Activated naive CD4-positive, alpha-beta T cell treated with anti-CD3 and anti-CD28 coated beads for 36 hours (primary cell): ENCODE measurements at regions not wholly inside any gene's neighbourhood (a gene's known extent, or its start where the extent isn't known, plus 50 kb on each side); places are given as distances from the start of the nearest gene placed in this dataset.

Experiments used
- CTCF ChIA-PET: fragments of 350-600 bp; sonication (Branson Sonifier 250); formaldehyde crosslinking; loops from one replicate; lab custom pipeline; 2021; ENCODE audit warnings: antibody characterized with exemption; lab: Charles Lee
- DNase-seq: peaks from one replicate; pipeline ENCODE4 v3.0.0-alpha.2; 2020
- H3K27ac Mint-ChIP-seq: one replicate; pipeline ENCODE4 v1.8.0; 2021; ENCODE audit warnings: mild to moderate bottlenecking, mixed read lengths
- H3K27me3 Mint-ChIP-seq: one replicate; pipeline ENCODE4 v1.8.0; 2021; ENCODE audit warnings: low read depth, mixed read lengths
- H3K36me3 Mint-ChIP-seq: one replicate; pipeline ENCODE4 v1.8.0; 2021; ENCODE audit warnings: low read depth, mixed read lengths
- H3K4me1 Mint-ChIP-seq: one replicate; pipeline ENCODE4 v1.8.0; 2021; ENCODE audit warnings: low read depth, mixed read lengths
- H3K4me3 Mint-ChIP-seq: one replicate; pipeline ENCODE4 v1.8.0; 2021; ENCODE audit warnings: mild to moderate bottlenecking, moderate library complexity, mixed read lengths
- H3K9me3 Mint-ChIP-seq: one replicate; pipeline ENCODE4 v1.8.0; 2021; ENCODE audit warnings: mixed read lengths
- intact Hi-C: fragments of 100-400 bp; cut with micrococcal nuclease; formaldehyde crosslinking; loops from one replicate; pipeline ENCODE4 v1.15.1; 2023

- no peaks in the 10 kb centered on the region for H3K36me3 Mint-ChIP-seq
- no peaks in the 10 kb centered on the region for H3K4me1 Mint-ChIP-seq
- H3K9me3 Mint-ChIP-seq, result peaks cover 14% of the 10 kb centered on the region
- H3K27me3 Mint-ChIP-seq, result no peaks in the 10 kb centered on the region
- intact Hi-C loops, result no loop called here
- no peak overlapping the region for H3K4me3 Mint-ChIP-seq
- no peak overlapping the region for H3K27ac Mint-ChIP-seq
- CTCF ChIA-PET, result no interaction called here
- no peak for DNase-seq
These were observed 179.6 kb downstream of the LURAP1L start for GRCh38 chr9:12954441-12954840.

DNA sequence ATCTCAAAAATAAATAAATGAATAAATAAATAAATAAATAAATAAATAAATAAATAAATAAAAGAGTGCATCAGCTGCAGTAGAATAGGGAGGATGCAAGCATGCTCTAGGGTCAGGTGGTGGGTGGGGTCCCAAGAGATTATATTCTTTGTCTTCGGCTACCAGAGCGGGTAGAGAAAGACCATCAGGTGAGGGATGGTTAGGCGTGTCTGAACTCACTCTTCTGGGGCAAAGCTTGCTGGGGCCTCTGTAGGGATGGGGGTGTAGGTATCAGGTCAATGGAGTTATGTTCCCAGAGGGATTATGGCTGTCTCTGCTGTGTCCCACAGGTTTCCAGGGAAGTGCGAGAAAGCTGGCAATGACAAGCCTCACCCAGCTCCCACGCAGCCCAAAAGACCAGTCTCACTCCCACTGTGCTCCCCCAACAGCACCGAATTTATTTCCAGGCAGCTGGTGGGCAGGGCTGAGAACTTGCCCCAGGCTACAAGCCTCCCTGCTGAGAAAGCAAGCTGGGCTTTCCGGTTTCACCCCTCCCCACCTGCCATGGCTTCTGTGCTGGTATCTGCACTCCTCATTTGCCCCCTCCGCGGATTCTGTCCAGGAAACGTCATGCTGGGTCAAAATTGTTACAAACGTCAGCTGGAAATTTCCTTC lies 180.8 kb downstream of the LURAP1L start:
- no peak overlapping the region for H3K4me3 Mint-ChIP-seq
- no peaks in the 10 kb centered on the region for H3K36me3 Mint-ChIP-seq
- H3K4me1 Mint-ChIP-seq, result no peaks in the 10 kb centered on the region
- H3K27ac Mint-ChIP-seq, result no peak overlapping the region
- H3K27me3 Mint-ChIP-seq, result no peaks in the 10 kb centered on the region
- CTCF ChIA-PET, result no interaction called here
- no peak for DNase-seq
- H3K9me3 Mint-ChIP-seq, result peaks cover 11% of the 10 kb centered on the region
- intact Hi-C loops, result no loop called here

GRCh38 chr9:12956261-12956660 lies 181.4 kb downstream of the LURAP1L start:
- Mint-ChIP-seq H3K27me3 (no peaks in the 10 kb centered on the region), H3K36me3 (no peaks in the 10 kb centered on the region), H3K9me3 (peaks cover 11% of the 10 kb centered on the region), H3K4me1 (no peaks in the 10 kb centered on the region), H3K4me3 (no peak overlapping the region), H3K27ac (no peak overlapping the region)
- CTCF ChIA-PET, result no interaction called here
- intact Hi-C loops, result no loop called here
- DNase-seq, result no peak

DNA sequence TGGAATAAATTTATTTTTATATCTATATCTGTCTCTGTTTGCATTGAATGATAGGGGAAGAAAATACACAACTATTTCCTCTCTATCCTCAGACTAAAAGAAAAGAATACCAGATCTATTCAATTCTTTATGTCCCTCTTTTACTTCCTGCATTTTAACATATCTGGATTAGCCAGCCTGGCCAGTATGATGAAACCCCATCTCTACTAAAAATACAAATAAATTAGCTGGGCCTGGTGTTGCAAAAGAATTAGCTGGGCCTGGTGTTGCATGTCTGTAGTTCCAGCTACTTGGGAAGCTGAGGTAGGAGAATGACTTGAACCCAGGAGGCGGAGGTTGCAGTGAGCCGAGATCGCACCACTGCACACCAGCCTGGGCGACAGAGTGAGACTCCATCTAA lies 182.0 kb downstream of the LURAP1L start:
- DNase-seq, result no peak
- intact Hi-C loops, result no loop called here
- Mint-ChIP-seq H3K27ac (no peak overlapping the region), H3K27me3 (no peaks in the 10 kb centered on the region), H3K4me1 (no peaks in the 10 kb centered on the region), H3K4me3 (no peak overlapping the region), H3K9me3 (peaks cover 11% of the 10 kb centered on the region), H3K36me3 (no peaks in the 10 kb centered on the region)
- CTCF ChIA-PET, result interaction anchor here (0.6 kb wide), 1 partner anchor 1339 kb away, joined by 3 read pairs; no protein-coding TSS in a partner anchor

GRCh38 chr9:12958279-12958678 lies 183.5 kb downstream of the LURAP1L start:
- Mint-ChIP-seq H3K27me3 (no peaks in the 10 kb centered on the region), H3K4me3 (no peak overlapping the region), H3K9me3 (peaks cover 8% of the 10 kb centered on the region), H3K27ac (no peak overlapping the region), H3K36me3 (no peaks in the 10 kb centered on the region), H3K4me1 (no peaks in the 10 kb centered on the region)
- CTCF ChIA-PET, result no interaction called here
- no peak for DNase-seq
- intact Hi-C loops, result no loop called here

DNA sequence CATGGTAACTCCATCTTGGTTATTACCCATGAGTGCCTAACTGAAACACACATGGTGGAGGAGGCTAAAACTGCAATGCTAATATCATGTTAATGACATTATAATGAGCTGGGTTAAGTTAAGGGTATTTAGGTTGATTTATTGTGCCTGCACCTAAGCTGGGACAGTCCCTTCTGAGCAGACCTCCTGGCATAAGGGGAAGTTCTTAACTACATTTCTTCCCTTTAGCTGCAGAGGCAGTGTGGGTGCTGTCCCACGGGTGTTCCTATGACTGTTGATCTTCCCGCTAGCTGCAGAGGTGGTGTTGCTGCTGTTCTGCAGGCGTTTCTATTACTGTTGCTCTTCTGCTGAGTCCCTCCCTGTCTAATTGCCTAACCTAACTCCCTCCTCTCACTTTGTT lies 183.9 kb downstream of the LURAP1L start:
- intact Hi-C loops, result no loop called here
- no peak for DNase-seq
- peaks cover 8% of the 10 kb centered on the region for H3K9me3 Mint-ChIP-seq
- no peaks in the 10 kb centered on the region for H3K4me1 Mint-ChIP-seq
- CTCF ChIA-PET, result no interaction called here
- H3K27ac Mint-ChIP-seq, result no peak overlapping the region
- H3K4me3 Mint-ChIP-seq, result no peak overlapping the region
- H3K27me3 Mint-ChIP-seq, result no peaks in the 10 kb centered on the region
- no peaks in the 10 kb centered on the region for H3K36me3 Mint-ChIP-seq

DNA sequence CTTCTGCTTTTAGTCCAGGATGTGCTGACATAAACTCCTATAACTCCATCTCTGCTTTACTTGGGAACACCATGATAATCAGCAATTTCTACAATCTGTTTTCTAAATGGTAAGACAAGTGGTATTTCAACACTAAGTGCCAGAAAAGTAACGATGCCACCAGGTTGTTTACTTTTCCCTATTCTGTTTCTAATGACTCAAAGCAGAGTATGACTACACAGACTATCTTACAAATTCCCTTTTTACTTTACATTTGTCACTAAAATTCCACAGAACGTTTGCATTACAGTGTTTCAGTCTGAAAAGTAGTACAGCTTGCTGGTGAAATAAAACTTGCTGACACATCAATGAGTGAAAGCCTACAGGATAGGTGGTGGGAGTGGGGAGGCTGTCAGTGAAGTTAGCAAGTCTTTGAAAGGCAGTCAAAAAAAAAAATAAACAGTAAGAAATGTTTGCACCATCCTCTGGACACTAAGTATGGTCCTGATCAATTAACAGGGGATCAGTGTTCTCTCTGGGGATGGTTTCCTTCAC lies 186.5 kb downstream of the LURAP1L start:
- Mint-ChIP-seq H3K4me1 (no peaks in the 10 kb centered on the region), H3K36me3 (no peaks in the 10 kb centered on the region), H3K4me3 (no peak overlapping the region), H3K27me3 (no peaks in the 10 kb centered on the region), H3K9me3 (peaks cover 10% of the 10 kb centered on the region), H3K27ac (no peak overlapping the region)
- intact Hi-C loops, result no loop called here
- no peak for DNase-seq
- CTCF ChIA-PET, result interaction anchor here (1.1 kb wide), 1 partner anchor 15 kb away, joined by 3 read pairs; no protein-coding TSS in a partner anchor

- H3K36me3 Mint-ChIP-seq, result no peaks in the 10 kb centered on the region
- no peaks in the 10 kb centered on the region for H3K27me3 Mint-ChIP-seq
- no peak for DNase-seq
- no peaks in the 10 kb centered on the region for H3K4me1 Mint-ChIP-seq
- intact Hi-C loops, result no loop called here
- peaks cover 6% of the 10 kb centered on the region for H3K9me3 Mint-ChIP-seq
- no peak overlapping the region for H3K4me3 Mint-ChIP-seq
- no peak overlapping the region for H3K27ac Mint-ChIP-seq
- CTCF ChIA-PET, result no interaction called here
These were observed 188.7 kb downstream of the LURAP1L start for GRCh38 chr9:12963537-12963936.

GRCh38 chr9:12964271-12964670 lies 189.5 kb downstream of the LURAP1L start:
- H3K4me3 Mint-ChIP-seq, result no peak overlapping the region
- intact Hi-C loops, result no loop called here

GRCh38 chr9:12965303-12965702 lies 190.5 kb downstream of the LURAP1L start:
- no peaks in the 10 kb centered on the region for H3K27me3 Mint-ChIP-seq
- H3K27ac Mint-ChIP-seq, result no peak overlapping the region
- intact Hi-C loops, result no loop called here
- DNase-seq, result no peak
- H3K36me3 Mint-ChIP-seq, result no peaks in the 10 kb centered on the region
- H3K4me1 Mint-ChIP-seq, result no peaks in the 10 kb centered on the region
- H3K9me3 Mint-ChIP-seq, result peaks cover 4% of the 10 kb centered on the region
- H3K4me3 Mint-ChIP-seq, result no peak overlapping the region
- CTCF ChIA-PET, result no interaction called here

More at GRCh38 chr9:12964271-12964670, 189.5 kb downstream of the LURAP1L start:
- DNase-seq, result no peak
- Mint-ChIP-seq H3K36me3 (no peaks in the 10 kb centered on the region), H3K27ac (no peak overlapping the region), H3K4me1 (no peaks in the 10 kb centered on the region), H3K9me3 (peaks cover 4% of the 10 kb centered on the region), H3K27me3 (no peaks in the 10 kb centered on the region)
- CTCF ChIA-PET, result no interaction called here

DNA sequence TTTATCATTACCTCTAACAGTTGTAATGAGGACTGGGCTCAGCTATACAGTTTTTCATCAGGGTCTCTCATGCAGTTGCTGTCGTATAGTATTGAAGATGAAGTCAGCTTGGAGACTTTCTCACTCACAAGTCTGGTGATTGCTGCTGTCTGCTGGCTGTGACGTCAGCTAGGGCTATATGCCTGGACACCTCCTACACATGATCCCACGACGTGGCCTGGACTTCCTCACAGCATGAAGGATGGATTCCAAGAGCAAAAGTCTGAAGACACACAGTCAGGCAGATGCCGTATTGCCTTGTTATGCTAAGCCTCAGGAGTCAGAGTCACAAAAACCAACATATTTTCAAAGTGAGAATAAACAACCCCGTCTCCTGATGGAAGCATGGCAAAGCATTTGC lies 193.3 kb downstream of the LURAP1L start:
- Mint-ChIP-seq H3K27ac (no peak overlapping the region), H3K4me1 (no peaks in the 10 kb centered on the region), H3K27me3 (no peaks in the 10 kb centered on the region), H3K9me3 (peaks cover 4% of the 10 kb centered on the region), H3K4me3 (no peak overlapping the region), H3K36me3 (no peaks in the 10 kb centered on the region)
- DNase-seq, result no peak
- intact Hi-C loops, result no loop called here
- CTCF ChIA-PET, result no interaction called here

- Mint-ChIP-seq H3K27me3 (no peaks in the 10 kb centered on the region), H3K4me3 (no peak overlapping the region), H3K9me3 (peaks cover 3% of the 10 kb centered on the region), H3K4me1 (no peaks in the 10 kb centered on the region), H3K36me3 (no peaks in the 10 kb centered on the region), H3K27ac (no peak overlapping the region)
- DNase-seq, result no peak
- CTCF ChIA-PET, result no interaction called here
- intact Hi-C loops, result no loop called here
These were observed 198.1 kb downstream of the LURAP1L start for GRCh38 chr9:12972608-12973589.
